PFSK-1 (cell line): ENCODE measurements at regions not wholly inside any gene's neighbourhood (a gene's known extent, or its start where the extent isn't known, plus 50 kb on each side); places are given as distances from the start of the nearest gene placed in this dataset.

Experiments
- FOXP2 ChIP-seq: optimal IDR thresholded peaks from 2 replicates; pipeline ENCODE3; 2011; ENCODE audit warnings: borderline replicate concordance, control low read depth, inconsistent platforms; ENCODE audit not compliant: insufficient read depth; ENCODE audit errors: extremely low read length, extremely low read depth
- POLR2AphosphoS5 ChIP-seq: IDR thresholded peaks from 2 replicates; pipeline ENCODE4 v1.6.1; 2012; ENCODE audit warnings: low read depth, mild to moderate bottlenecking, control low read depth, low read length, moderate library complexity
- REST ChIP-seq, 2 experiments: IDR thresholded peaks; 2 replicates each; pipeline versions ENCODE4 v1.6.1 to v1.8.0; 2011 to 2012; ENCODE audit warnings: low read depth in 2 of 2, low read length in 2 of 2, control low read depth in 1 of 2, inconsistent platforms in 1 of 2, mild to moderate bottlenecking in 1 of 2, moderate library complexity in 1 of 2; ENCODE audit not compliant: insufficient read depth in 1 of 2
- SIN3A ChIP-seq: IDR thresholded peaks from 2 replicates; pipeline ENCODE4 v1.6.1; 2012; ENCODE audit warnings: mild to moderate bottlenecking, low read length, moderate library complexity, borderline replicate concordance; ENCODE audit not compliant: insufficient read depth
- TAF1 ChIP-seq: IDR thresholded peaks from 2 replicates; pipeline ENCODE4 v1.6.1; 2012; ENCODE audit warnings: low read length, control low read depth, borderline replicate concordance; ENCODE audit not compliant: insufficient read depth

GRCh38 chr6:106017454-106017853 lies 68.7 kb upstream of the PRDM1 start:
- no peak for TF ChIP-seq TAF1
- TF ChIP-seq POLR2AphosphoS5: no peak
- no peak for TF ChIP-seq REST (IDR thresholded peaks at IDR 0.05; ENCODE audit: insufficient read depth in 1 of 2, low read depth in 2 of 2, low read length in 2 of 2)
- TF ChIP-seq SIN3A: no peak
- TF ChIP-seq FOXP2: no peak
